IPS DF 6.9 (cell line): ENCODE measurements at regions not wholly inside any gene's neighbourhood (a gene's known extent, or its start where the extent isn't known, plus 50 kb on each side); places are given as distances from the start of the nearest gene placed in this dataset.

Experiments used
- DNase-seq: peaks from one replicate; pipeline ENCODE4 v3.0.0-alpha.2; 2013; ENCODE audit warnings: low read depth, low spot score
- H3K27ac ChIP-seq: one replicate; pipeline ENCODE4 v1.5.1; 2013; ENCODE audit warnings: low read length, control low read depth
- H3K27me3 ChIP-seq: 2 replicates; pipeline ENCODE4 v1.6.1; 2013; ENCODE audit warnings: mild to moderate bottlenecking, low read length; ENCODE audit not compliant: control insufficient read depth, insufficient read depth
- H3K36me3 ChIP-seq: 2 replicates; pipeline ENCODE4 v1.6.1; 2013; ENCODE audit warnings: low read length; ENCODE audit not compliant: control insufficient read depth, insufficient read depth
- H3K4me1 ChIP-seq: 2 replicates; pipeline ENCODE4 v1.6.1; 2013; ENCODE audit warnings: low read length; ENCODE audit not compliant: control insufficient read depth, insufficient read depth
- H3K4me3 ChIP-seq: 2 replicates; pipeline ENCODE4 v1.5.1; 2013; ENCODE audit warnings: mild to moderate bottlenecking, low read length
- H3K9me3 ChIP-seq: 2 replicates; pipeline ENCODE4 v1.6.1; 2013; ENCODE audit warnings: low read length, inconsistent platforms; ENCODE audit not compliant: control insufficient read depth, insufficient read depth
- WGBS: extraction: QIAGEN DNeasy Blood & Tissue Kit; methylation state at CpG from one replicate; pipeline ENCODE4 v1.1.7; 2013; ENCODE audit warnings: mixed read lengths, missing lambda C conversion rate; ENCODE audit not compliant: insufficient read length, insufficient coverage; 5-methylcytosine and 5-hydroxymethylcytosine counted together

- Histone ChIP-seq H3K9me3 (no peaks in the 10 kb centered on the region), H3K27me3 (no peaks in the 10 kb centered on the region), H3K36me3 (no peaks in the 10 kb centered on the region), H3K4me1 (0 out of 2 replicates have a peak, but pooled peaks cover 1% of the 10 kb centered on the region), H3K4me3 (no peak overlapping the region), H3K27ac (no peak overlapping the region)
- no CpG with 5 or more reads among the region's 21 CpGs for WGBS
- DNase-seq: no peak
These were observed 316.0 kb downstream of the QKI start for GRCh38 chr6:163730246-163731210.

GRCh38 chr6:163729127-163729872, 314.8 kb downstream of the QKI start:
- Histone ChIP-seq H3K27me3 (no peaks in the 10 kb centered on the region), H3K4me1 (no peaks in the 10 kb centered on the region), H3K27ac (no peak overlapping the region), H3K36me3 (no peaks in the 10 kb centered on the region), H3K4me3 (no peak overlapping the region), H3K9me3 (no peaks in the 10 kb centered on the region)
- DNase-seq: no peak
- no CpG with 5 or more reads among the region's 16 CpGs for WGBS

GRCh38 chr6:163728442-163729126, 314.1 kb downstream of the QKI start:
- H3K27me3 ChIP-seq: no peaks in the 10 kb centered on the region
- no peak overlapping the region for H3K4me3 ChIP-seq
- no peaks in the 10 kb centered on the region for H3K9me3 ChIP-seq
- no CpG with 5 or more reads among the region's 13 CpGs for WGBS
- no peaks in the 10 kb centered on the region for H3K36me3 ChIP-seq
- H3K4me1 ChIP-seq: no peaks in the 10 kb centered on the region
- H3K27ac ChIP-seq: no peak overlapping the region
- DNase-seq: no peak

GRCh38 chr6:163726037-163726695, 311.6 kb downstream of the QKI start:
- no peak for DNase-seq
- no peaks in the 10 kb centered on the region for H3K27me3 ChIP-seq
- no peak overlapping the region for H3K4me3 ChIP-seq
- no peaks in the 10 kb centered on the region for H3K9me3 ChIP-seq
- no peaks in the 10 kb centered on the region for H3K36me3 ChIP-seq
- no CpG with 5 or more reads among the region's 14 CpGs for WGBS
- H3K27ac ChIP-seq: no peak overlapping the region
- no peaks in the 10 kb centered on the region for H3K4me1 ChIP-seq

GRCh38 chr6:163725008-163725941, 310.8 kb downstream of the QKI start:
- H3K9me3 ChIP-seq: no peaks in the 10 kb centered on the region
- H3K27me3 ChIP-seq: no peaks in the 10 kb centered on the region
- H3K36me3 ChIP-seq: no peaks in the 10 kb centered on the region
- no peak overlapping the region for H3K4me3 ChIP-seq
- H3K4me1 ChIP-seq: no peaks in the 10 kb centered on the region
- no CpG with 5 or more reads among the region's 19 CpGs for WGBS
- no peak for DNase-seq
- no peak overlapping the region for H3K27ac ChIP-seq

GRCh38 chr6:163724196-163724595, 309.7 kb downstream of the QKI start:
- no peaks in the 10 kb centered on the region for H3K4me1 ChIP-seq
- DNase-seq: no peak
- H3K9me3 ChIP-seq: no peaks in the 10 kb centered on the region
- H3K27ac ChIP-seq: no peak overlapping the region
- H3K27me3 ChIP-seq: no peaks in the 10 kb centered on the region
- no peak overlapping the region for H3K4me3 ChIP-seq
- no CpG with 5 or more reads among the region's 8 CpGs for WGBS
- no peaks in the 10 kb centered on the region for H3K36me3 ChIP-seq

GRCh38 chr6:163723759-163724158, 309.2 kb downstream of the QKI start:
- H3K4me3 ChIP-seq: no peak overlapping the region
- no peak for DNase-seq
- WGBS: no CpG with 5 or more reads among the region's 8 CpGs
- no peaks in the 10 kb centered on the region for H3K36me3 ChIP-seq
- H3K9me3 ChIP-seq: no peaks in the 10 kb centered on the region
- H3K27ac ChIP-seq: no peak overlapping the region
- H3K27me3 ChIP-seq: no peaks in the 10 kb centered on the region
- no peaks in the 10 kb centered on the region for H3K4me1 ChIP-seq

- H3K36me3 ChIP-seq: no peaks in the 10 kb centered on the region
- H3K27me3 ChIP-seq: no peaks in the 10 kb centered on the region
- DNase-seq: no peak
- H3K4me3 ChIP-seq: no peak overlapping the region
- H3K9me3 ChIP-seq: no peaks in the 10 kb centered on the region
- no peaks in the 10 kb centered on the region for H3K4me1 ChIP-seq
- H3K27ac ChIP-seq: no peak overlapping the region
- no CpG with 5 or more reads among the region's 13 CpGs for WGBS
These were observed 307.6 kb downstream of the QKI start for GRCh38 chr6:163721922-163722692.

GRCh38 chr6:163721435-163721834, 306.9 kb downstream of the QKI start:
- no peak for DNase-seq
- Histone ChIP-seq H3K27me3 (no peaks in the 10 kb centered on the region), H3K27ac (no peak overlapping the region), H3K4me1 (no peaks in the 10 kb centered on the region), H3K4me3 (no peak overlapping the region), H3K9me3 (no peaks in the 10 kb centered on the region), H3K36me3 (no peaks in the 10 kb centered on the region)
- WGBS: no CpG with 5 or more reads among the region's 1 CpG
